H9 (cell line): ENCODE measurements at regions not wholly inside any gene's neighbourhood (a gene's known extent, or its start where the extent isn't known, plus 50 kb on each side); places are given as distances from the start of the nearest gene placed in this dataset.

ENCODE experiments used
- DNase-seq: peaks from one replicate; pipeline ENCODE4 v3.0.0-alpha.2; 2017
- H2AFZ ChIP-seq: one replicate; pipeline ENCODE4 v1.6.1; 2013; ENCODE audit warnings: mild to moderate bottlenecking, low read length, control low read depth, moderate library complexity
- H2AK5ac ChIP-seq: 2 replicates; pipeline ENCODE4 v1.6.1; 2013; ENCODE audit warnings: low read length, control low read depth, mixed read lengths; ENCODE audit not compliant: insufficient read length
- H2BK120ac ChIP-seq: one replicate; pipeline ENCODE4 v1.6.1; 2013; ENCODE audit warnings: low read depth, mild to moderate bottlenecking, low read length, control low read depth, inconsistent platforms; ENCODE audit not compliant: poor library complexity, severe bottlenecking
- H2BK12ac ChIP-seq: 2 replicates; pipeline ENCODE4 v1.6.1; 2013; ENCODE audit warnings: low read length, control low read depth, mixed read lengths, low read depth; ENCODE audit not compliant: insufficient read length
- H2BK15ac ChIP-seq: 2 replicates; pipeline ENCODE4 v1.6.1; 2013; ENCODE audit warnings: low read depth, low read length, control low read depth
- H2BK20ac ChIP-seq: one replicate; pipeline ENCODE4 v1.6.1; 2013; ENCODE audit warnings: low read depth, mild to moderate bottlenecking, low read length, control low read depth, inconsistent platforms; ENCODE audit not compliant: poor library complexity, severe bottlenecking
- H2BK5ac ChIP-seq: 2 replicates; pipeline ENCODE4 v1.6.1; 2013; ENCODE audit warnings: low read length, control low read depth, mixed read lengths; ENCODE audit not compliant: insufficient read length
- H3K14ac ChIP-seq: 2 replicates; pipeline ENCODE4 v1.6.1; 2013; ENCODE audit warnings: low read length, control low read depth; ENCODE audit not compliant: insufficient read depth
- H3K18ac ChIP-seq: 2 replicates; pipeline ENCODE4 v1.6.1; 2013; ENCODE audit warnings: low read depth, mild to moderate bottlenecking, mixed read lengths, low read length, control low read depth; ENCODE audit not compliant: insufficient read length
- H3K23ac ChIP-seq: 2 replicates; pipeline ENCODE4 v1.6.1; 2013; ENCODE audit warnings: low read length, control low read depth, mixed read lengths, low read depth; ENCODE audit not compliant: insufficient read length
- H3K23me2 ChIP-seq: 2 replicates; pipeline ENCODE4 v1.6.1; 2013; ENCODE audit warnings: low read depth, mild to moderate bottlenecking, mixed read lengths, low read length, control low read depth; ENCODE audit not compliant: insufficient read length, poor library complexity, severe bottlenecking
- H3K27ac ChIP-seq: 2 replicates; pipeline ENCODE4 v1.5.1; 2013; ENCODE audit warnings: low read length, control low read depth, mixed read lengths, low read depth; ENCODE audit not compliant: insufficient read length
- H3K27me3 ChIP-seq: 2 replicates; pipeline ENCODE4 v1.6.1; 2013; ENCODE audit warnings: low read length, control low read depth, inconsistent platforms; ENCODE audit not compliant: insufficient read depth
- H3K4ac ChIP-seq: 2 replicates; pipeline ENCODE4 v1.6.1; 2013; ENCODE audit warnings: low read depth, mild to moderate bottlenecking, control low read depth, inconsistent platforms, low read length, moderate library complexity
- H3K4me1 ChIP-seq: 2 replicates; pipeline ENCODE4 v1.6.1; 2013; ENCODE audit warnings: low read length, control low read depth, inconsistent platforms; ENCODE audit not compliant: insufficient read depth
- H3K4me2 ChIP-seq: 2 replicates; pipeline ENCODE4 v1.6.1; 2013; ENCODE audit warnings: low read length, control low read depth, mixed read lengths; ENCODE audit not compliant: insufficient read length, insufficient read depth
- H3K56ac ChIP-seq: 2 replicates; pipeline ENCODE4 v1.6.1; 2013; ENCODE audit warnings: low read depth, mild to moderate bottlenecking, mixed read lengths, low read length, control low read depth; ENCODE audit not compliant: insufficient read length
- H3K79me1 ChIP-seq: 2 replicates; pipeline ENCODE4 v1.6.1; 2013; ENCODE audit warnings: low read depth, mild to moderate bottlenecking, moderate library complexity, low read length, control low read depth, inconsistent platforms; ENCODE audit not compliant: insufficient read depth, poor library complexity, severe bottlenecking
- H3K79me2 ChIP-seq: 2 replicates; pipeline ENCODE4 v1.6.1; 2013; ENCODE audit warnings: low read length, control low read depth, inconsistent platforms; ENCODE audit not compliant: insufficient read depth
- H3K9ac ChIP-seq: 2 replicates; pipeline ENCODE4 v1.6.1; 2013; ENCODE audit warnings: low read length, control low read depth, mixed read lengths; ENCODE audit not compliant: insufficient read length; ENCODE audit errors: extremely low read depth
- H3K9me3 ChIP-seq: one replicate; pipeline ENCODE4 v1.6.1; 2013; ENCODE audit warnings: low read depth, low read length, inconsistent platforms; ENCODE audit not compliant: control insufficient read depth
- H3T11ph ChIP-seq: one replicate; pipeline ENCODE4 v1.6.1; 2013; ENCODE audit warnings: mild to moderate bottlenecking, low read length, control low read depth, inconsistent platforms
- H4K20me1 ChIP-seq: one replicate; pipeline ENCODE4 v1.6.1; 2013; ENCODE audit not compliant: control insufficient read depth, insufficient read length, insufficient read depth
- H4K5ac ChIP-seq: 2 replicates; pipeline ENCODE4 v1.6.1; 2013; ENCODE audit warnings: low read depth, mild to moderate bottlenecking, mixed read lengths, low read length, control low read depth; ENCODE audit not compliant: insufficient read length
- H4K8ac ChIP-seq: replicated peaks from 2 replicates; pipeline ENCODE4 v1.6.1; 2013; ENCODE audit warnings: low read length, control low read depth, mixed read lengths, low read depth; ENCODE audit not compliant: insufficient read length
- H4K91ac ChIP-seq: 2 replicates; pipeline ENCODE4 v1.6.1; 2013; ENCODE audit warnings: low read depth, mild to moderate bottlenecking, moderate library complexity, mixed read lengths, low read length, control low read depth; ENCODE audit not compliant: insufficient read length
- H3K27ac Mint-ChIP-seq, 3 experiments: 2 replicates in 2 of 3; 3 replicates in 1 of 3; pipeline ENCODE4 v1.8.0; 2020 to 2021; ENCODE audit warnings: mixed read lengths in 3 of 3, mild to moderate bottlenecking in 1 of 3, moderate library complexity in 1 of 3
- H3K27me3 Mint-ChIP-seq: 2 replicates; pipeline ENCODE4 v1.8.0; 2021; ENCODE audit warnings: low read depth, mild to moderate bottlenecking, moderate library complexity, mixed read lengths
- H3K36me3 Mint-ChIP-seq, 3 experiments: 2 replicates in 2 of 3; 3 replicates in 1 of 3; pipeline ENCODE4 v1.8.0; 2020 to 2021; ENCODE audit warnings: low read depth in 3 of 3, mixed read lengths in 3 of 3; ENCODE audit not compliant: insufficient read depth in 1 of 3
- H3K4me1 Mint-ChIP-seq, 2 experiments: 2 replicates each; pipeline ENCODE4 v1.8.0; 2020; ENCODE audit warnings: mixed read lengths in 2 of 2
- H3K4me3 Mint-ChIP-seq, 2 experiments: 2 replicates in 1 of 2; 3 replicates in 1 of 2; pipeline ENCODE4 v1.8.0; 2020 to 2021; ENCODE audit warnings: mild to moderate bottlenecking in 2 of 2, mixed read lengths in 2 of 2, moderate library complexity in 1 of 2
- H3K9me3 Mint-ChIP-seq, 2 experiments: 2 replicates in 1 of 2; 3 replicates in 1 of 2; pipeline ENCODE4 v1.8.0; 2020; ENCODE audit warnings: mild to moderate bottlenecking in 2 of 2, mixed read lengths in 2 of 2, moderate library complexity in 1 of 2
- WGBS: extraction: QIAGEN DNeasy Blood & Tissue Kit; methylation state at CpG from one replicate; pipeline ENCODE4 v1.1.7; 2013; ENCODE audit warnings: missing lambda C conversion rate, low lambda C conversion rate, mixed read lengths; ENCODE audit not compliant: insufficient read length; ENCODE audit errors: extremely low coverage; 5-methylcytosine and 5-hydroxymethylcytosine counted together
- TF ChIP-seq, protein P1 (sequence below): fragments of 200-600 bp; sonication (generic); conservative IDR thresholded peaks from 3 replicates; pipeline ENCODE4 v1.8.0; 2021; ENCODE audit warnings: antibody characterized with exemption, mild to moderate bottlenecking

DNA sequence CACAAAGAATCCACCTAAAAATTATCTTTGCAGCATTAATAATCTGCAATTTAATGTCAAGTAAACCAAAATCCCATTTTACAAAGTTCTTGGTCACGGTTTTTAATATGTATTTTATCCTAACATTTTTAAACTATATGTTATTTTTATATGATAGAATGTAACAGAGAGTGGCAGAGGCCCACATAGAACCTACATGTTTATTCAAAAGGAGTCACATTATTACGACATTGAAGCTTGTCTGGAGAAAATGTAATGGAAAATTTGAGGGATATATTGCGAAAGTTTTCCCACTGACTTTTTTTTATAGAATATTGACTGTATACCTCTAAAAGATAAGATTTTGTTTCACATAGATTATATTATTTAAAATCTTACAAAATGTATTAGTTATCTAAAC is 89.7 kb upstream of the COL3A1 start:
- H3K14ac ChIP-seq, result no peak overlapping the region
- H3K27me3 Mint-ChIP-seq, result no peaks in the 10 kb centered on the region
- TF ChIP-seq, protein P1, sequence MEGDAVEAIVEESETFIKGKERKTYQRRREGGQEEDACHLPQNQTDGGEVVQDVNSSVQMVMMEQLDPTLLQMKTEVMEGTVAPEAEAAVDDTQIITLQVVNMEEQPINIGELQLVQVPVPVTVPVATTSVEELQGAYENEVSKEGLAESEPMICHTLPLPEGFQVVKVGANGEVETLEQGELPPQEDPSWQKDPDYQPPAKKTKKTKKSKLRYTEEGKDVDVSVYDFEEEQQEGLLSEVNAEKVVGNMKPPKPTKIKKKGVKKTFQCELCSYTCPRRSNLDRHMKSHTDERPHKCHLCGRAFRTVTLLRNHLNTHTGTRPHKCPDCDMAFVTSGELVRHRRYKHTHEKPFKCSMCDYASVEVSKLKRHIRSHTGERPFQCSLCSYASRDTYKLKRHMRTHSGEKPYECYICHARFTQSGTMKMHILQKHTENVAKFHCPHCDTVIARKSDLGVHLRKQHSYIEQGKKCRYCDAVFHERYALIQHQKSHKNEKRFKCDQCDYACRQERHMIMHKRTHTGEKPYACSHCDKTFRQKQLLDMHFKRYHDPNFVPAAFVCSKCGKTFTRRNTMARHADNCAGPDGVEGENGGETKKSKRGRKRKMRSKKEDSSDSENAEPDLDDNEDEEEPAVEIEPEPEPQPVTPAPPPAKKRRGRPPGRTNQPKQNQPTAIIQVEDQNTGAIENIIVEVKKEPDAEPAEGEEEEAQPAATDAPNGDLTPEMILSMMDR, result no peak
- H2BK120ac ChIP-seq, result no peak overlapping the region
- no peak overlapping the region for H4K91ac ChIP-seq
- no peak overlapping the region for H3K27ac Mint-ChIP-seq
- no peak overlapping the region for H3K56ac ChIP-seq
- WGBS, result no CpG with 5 or more reads among the region's 3 CpGs
- H3K4me1 ChIP-seq, result no peaks in the 10 kb centered on the region
- H3K4me3 Mint-ChIP-seq, result no peak overlapping the region
- H3K4me2 ChIP-seq, result no peak overlapping the region
- H3K18ac ChIP-seq, result no peak overlapping the region
- no peak for DNase-seq
- H2BK12ac ChIP-seq, result no peak overlapping the region
- H2BK15ac ChIP-seq, result no peak overlapping the region
- no peak overlapping the region for H3K4ac ChIP-seq
- no peaks in the 10 kb centered on the region for H3K23me2 ChIP-seq
- no peak overlapping the region for H4K5ac ChIP-seq
- no peak overlapping the region for H3K27ac ChIP-seq
- H2BK5ac ChIP-seq, result no peak overlapping the region
- peaks cover 0 to 8% of the 10 kb centered on the region in 2 experiments; a peak in 3 of 5 replicates for H3K9me3 Mint-ChIP-seq
- H3T11ph ChIP-seq, result no peak overlapping the region
- no peaks in the 10 kb centered on the region for H4K20me1 ChIP-seq
- H3K79me1 ChIP-seq, result no peaks in the 10 kb centered on the region
- no peaks in the 10 kb centered on the region for H3K9me3 ChIP-seq
- no peaks in the 10 kb centered on the region for H3K79me2 ChIP-seq
- no peak overlapping the region for H2AK5ac ChIP-seq
- H3K9ac ChIP-seq, result no peak overlapping the region
- H2AFZ ChIP-seq, result no peak overlapping the region
- H3K23ac ChIP-seq, result no peak overlapping the region
- H3K4me1 Mint-ChIP-seq, result no peaks in the 10 kb centered on the region
- H3K36me3 Mint-ChIP-seq, result peaks cover 0 to 8% (median 0%) of the 10 kb centered on the region in 3 experiments; a peak in 3 of 7 replicates
- H2BK20ac ChIP-seq, result no peak overlapping the region
- H3K27me3 ChIP-seq, result no peaks in the 10 kb centered on the region
- H4K8ac ChIP-seq, result no peak overlapping the region
